RWPE1 (cell line): ENCODE measurements at regions not wholly inside any gene's neighbourhood (a gene's known extent, or its start where the extent isn't known, plus 50 kb on each side); places are given as distances from the start of the nearest gene placed in this dataset.

ENCODE experiments used
- CTCF ChIA-PET: fragments of 350-600 bp; sonication (Branson Sonifier 250); formaldehyde crosslinking; extraction: SDS; loops from one replicate; lab custom pipeline; 2021; lab: Yijun Ruan, JAX
- POLR2A ChIA-PET: fragments of 400-600 bp; formaldehyde crosslinking; extraction: SDS; loops from one replicate; lab custom pipeline; 2020; ENCODE audit warnings: antibody characterized with exemption; ENCODE audit not compliant: low non-redundant PET; lab: Yijun Ruan, JAX
- DNase-seq: peaks from one replicate; pipeline ENCODE4 v3.0.0; 2012; ENCODE audit warnings: low spot score
- H3K27ac ChIP-seq: fragments of 450-650 bp; 2 replicates; pipeline ENCODE4 v1.5.1; 2017
- CTCF ChIP-seq: fragments of 450-650 bp; conservative IDR thresholded peaks from 2 replicates; pipeline ENCODE4 v1.5.1; 2017; ENCODE audit warnings: low read depth, mild to moderate bottlenecking

GRCh38 chr10:44731283-44731682 is 179.9 kb upstream of the TMEM72 start:
- ChIA-PET POLR2A (no interaction called here), CTCF (no interaction called here)
- no peak for DNase-seq
- no peak overlapping the region for H3K27ac ChIP-seq
- TF ChIP-seq CTCF: no peak

- no peak overlapping the region for H3K27ac ChIP-seq
- DNase-seq: no peak
- no peak for TF ChIP-seq CTCF
- ChIA-PET CTCF (interaction anchor here (0.6 to 1.3 kb wide), 2 partner anchors 17 to 203 kb away, joined by 3 read pairs; no protein-coding TSS in a partner anchor), POLR2A (no interaction called here)
Observed at GRCh38 chr10:44733501-44734488, 177.3 kb upstream of the TMEM72 start.

- ChIA-PET POLR2A (no interaction called here), CTCF (no interaction called here)
- H3K27ac ChIP-seq: no peak overlapping the region
- no peak for TF ChIP-seq CTCF
- DNase-seq: no peak
Observed at GRCh38 chr10:44742248-44742647, 168.9 kb upstream of the TMEM72 start.

GRCh38 chr10:44743535-44743934 is 167.6 kb upstream of the TMEM72 start:
- TF ChIP-seq CTCF: no peak
- ChIA-PET POLR2A (no interaction called here), CTCF (no interaction called here)
- no peak for DNase-seq
- H3K27ac ChIP-seq: no peak overlapping the region

GRCh38 chr10:44745920-44746319 is 165.2 kb upstream of the TMEM72 start:
- no peak overlapping the region for H3K27ac ChIP-seq
- DNase-seq: no peak
- no peak for TF ChIP-seq CTCF
- ChIA-PET POLR2A (no interaction called here), CTCF (no interaction called here)

- ChIA-PET CTCF (no interaction called here), POLR2A (no interaction called here)
- TF ChIP-seq CTCF: no peak
- no peak overlapping the region for H3K27ac ChIP-seq
- no peak for DNase-seq
Observed at GRCh38 chr10:44747593-44748172, 163.5 kb upstream of the TMEM72 start.
